ENCODE measurements at regions not wholly inside any gene's neighbourhood (a gene's known extent, or its start where the extent isn't known, plus 50 kb on each side); places are given as distances from the start of the nearest gene placed in this dataset.

DNA sequence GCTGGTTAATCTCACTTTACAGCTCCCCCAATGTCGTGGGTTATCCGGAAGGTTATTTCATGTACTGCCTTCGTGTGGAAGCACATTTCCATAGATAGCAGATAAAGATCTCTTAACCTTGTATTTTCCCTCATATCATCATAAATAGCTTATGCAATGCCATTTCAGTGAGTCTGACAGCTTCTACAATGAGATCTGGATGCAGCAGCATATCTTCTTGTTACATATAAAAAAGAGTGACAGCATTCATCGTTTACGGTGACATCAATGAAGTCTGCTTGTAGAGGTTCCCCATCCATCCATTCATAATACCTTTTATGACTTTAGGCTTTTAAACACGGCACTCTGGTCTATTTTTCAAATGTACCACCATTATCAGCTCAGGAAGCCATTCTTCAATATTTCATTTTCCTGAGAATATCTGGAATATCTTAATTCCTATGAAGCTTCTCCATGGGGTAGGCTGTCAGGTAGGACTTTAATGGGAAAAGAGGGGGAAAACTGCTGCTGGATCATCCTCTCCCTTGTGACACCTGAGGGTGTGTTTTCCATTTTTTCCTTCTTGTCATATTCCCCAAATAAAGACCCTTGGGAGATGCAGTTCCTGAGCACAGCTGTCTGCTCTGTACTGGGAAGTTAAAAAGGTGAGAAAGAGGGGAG, 51.9 kb upstream of the CTBP2 start:
- no peak for TF ChIP-seq CTCF (IDR thresholded peaks at IDR 0.05)
- Mint-ChIP-seq H3K36me3 (ENCODE audit: unreplicated experiment) (no peaks in the 10 kb centered on the region), H3K9me3 (ENCODE audit: unreplicated experiment) (no peaks in the 10 kb centered on the region), H3K27ac (ENCODE audit: unreplicated experiment) (no peak overlapping the region), H3K4me1 (ENCODE audit: unreplicated experiment) (peaks cover 16% of the 10 kb centered on the region), H3K27me3 (ENCODE audit: unreplicated experiment) (peaks cover 21% of the 10 kb centered on the region), H3K4me3 (ENCODE audit: unreplicated experiment) (no peak overlapping the region)
- DNase-seq (ENCODE audit: extremely low spot score, unreplicated experiment), result no peak
